IMR-90 (cell line): ENCODE measurements at regions not wholly inside any gene's neighbourhood (a gene's known extent, or its start where the extent isn't known, plus 50 kb on each side); places are given as distances from the start of the nearest gene placed in this dataset.
"Not testable (repeated sequence)": the region's sequence is repeated elsewhere in the genome, so short reads cannot be mapped to it uniquely, and the experiment has no call there.

Experiments used
- ATAC-seq: fragments of 200-7000 bp; cut with Tn5 transposase; 2 replicates; pipeline ENCODE4 v1.9.1; 2020; ENCODE audit warnings: low read depth, mild to moderate bottlenecking, moderate library complexity
- BruUV-seq: library from RNA; stranded (reverse); fragments of 400-500 nt; replicated peaks from 2 replicates; lab custom pipeline; 2021; lab: Mats Ljungman, UMichigan
- CTCF ChIA-PET: fragments of 300-600 bp; formaldehyde crosslinking; extraction: SDS; loops from one replicate; lab custom pipeline; 2021; ENCODE audit warnings: antibody characterized with exemption; lab: Yijun Ruan, JAX
- POLR2A ChIA-PET: fragments of 300-600 bp; sonication (Branson Sonifier 250); formaldehyde crosslinking; loops from one replicate; lab custom pipeline; 2022; ENCODE audit warnings: antibody characterized with exemption; ENCODE audit not compliant: unreplicated experiment; lab: Charles Lee
- DNase-seq: peaks from one replicate; pipeline ENCODE4 v3.0.0; 2013
- H2AFZ ChIP-seq: replicated peaks from 2 replicates; pipeline ENCODE3; 2013; ENCODE audit warnings: low read length, mild to moderate bottlenecking; ENCODE audit not compliant: poor library complexity
- H2AK5ac ChIP-seq: 2 replicates; pipeline ENCODE4 v1.6.1; 2013; ENCODE audit warnings: low read depth, low read length, inconsistent platforms
- H2AK9ac ChIP-seq: replicated peaks from 2 replicates; pipeline ENCODE3; 2013; ENCODE audit warnings: mild to moderate bottlenecking, low read depth, low read length, moderate library complexity; ENCODE audit not compliant: poor library complexity
- H2BK120ac ChIP-seq: 2 replicates; pipeline ENCODE4 v1.6.1; 2013; ENCODE audit warnings: low read depth, low read length, inconsistent platforms
- H2BK15ac ChIP-seq: 3 replicates; pipeline ENCODE4 v1.6.1; 2013; ENCODE audit warnings: low read depth, low read length, inconsistent platforms
- H2BK20ac ChIP-seq: 2 replicates; pipeline ENCODE4 v1.6.1; 2013; ENCODE audit warnings: low read depth, mild to moderate bottlenecking, inconsistent platforms, low read length, moderate library complexity
- H2BK5ac ChIP-seq: 2 replicates; pipeline ENCODE4 v1.6.1; 2013; ENCODE audit warnings: mild to moderate bottlenecking, low read depth, low read length, inconsistent platforms; ENCODE audit not compliant: poor library complexity, severe bottlenecking
- H3K14ac ChIP-seq: replicated peaks from 2 replicates; pipeline ENCODE4 v1.6.1; 2013; ENCODE audit warnings: low read depth, low read length, inconsistent platforms
- H3K18ac ChIP-seq: 2 replicates; pipeline ENCODE4 v1.6.1; 2013; ENCODE audit warnings: low read depth, low read length, control low read depth
- H3K23ac ChIP-seq: 2 replicates; pipeline ENCODE4 v1.6.1; 2013; ENCODE audit warnings: low read depth, low read length, inconsistent platforms
- H3K27ac ChIP-seq: 2 replicates; pipeline ENCODE4 v1.5.1; 2013; ENCODE audit warnings: mild to moderate bottlenecking, control low read depth, low read length; ENCODE audit not compliant: insufficient read depth
- H3K27me3 ChIP-seq: 2 replicates; pipeline ENCODE4 v1.6.1; 2013; ENCODE audit warnings: low read length; ENCODE audit not compliant: control insufficient read depth, insufficient read depth
- H3K36me3 ChIP-seq: 2 replicates; pipeline ENCODE4 v1.6.1; 2013; ENCODE audit warnings: low read length, mixed read lengths; ENCODE audit not compliant: control insufficient read depth, insufficient read depth
- H3K4ac ChIP-seq: 2 replicates; pipeline ENCODE4 v1.6.1; 2013; ENCODE audit warnings: low read depth, low read length, inconsistent platforms
- H3K4me1 ChIP-seq: 2 replicates; pipeline ENCODE4 v1.6.1; 2013; ENCODE audit warnings: low read length, mixed read lengths; ENCODE audit not compliant: control insufficient read depth, insufficient read depth
- H3K4me2 ChIP-seq: 2 replicates; pipeline ENCODE4 v1.6.1; 2013; ENCODE audit warnings: low read depth, mild to moderate bottlenecking, control low read depth, low read length, moderate library complexity
- H3K4me3 ChIP-seq: 2 replicates; pipeline ENCODE4 v1.5.1; 2013; ENCODE audit warnings: low read depth, mild to moderate bottlenecking, control low read depth, low read length, moderate library complexity; ENCODE audit not compliant: insufficient read depth
- H3K56ac ChIP-seq: 2 replicates; pipeline ENCODE4 v1.6.1; 2013; ENCODE audit warnings: low read length, inconsistent platforms; ENCODE audit not compliant: insufficient read depth; ENCODE audit errors: extremely low read depth
- H3K79me1 ChIP-seq, 2 experiments: 2 replicates each; pipeline ENCODE4 v1.6.1; 2013; ENCODE audit warnings: low read length in 2 of 2, inconsistent platforms in 1 of 2, low read depth in 1 of 2
- H3K9ac ChIP-seq: 2 replicates; pipeline ENCODE4 v1.6.1; 2013; ENCODE audit warnings: low read depth, low read length, control low read depth
- H3K9me1 ChIP-seq: 2 replicates; pipeline ENCODE4 v1.6.1; 2013; ENCODE audit warnings: low read length, inconsistent platforms; ENCODE audit not compliant: insufficient read depth
- H3K9me3 ChIP-seq: 2 replicates; pipeline ENCODE4 v1.6.1; 2013; ENCODE audit warnings: low read length; ENCODE audit not compliant: control insufficient read depth, insufficient read depth
- H4K20me1 ChIP-seq: 2 replicates; pipeline ENCODE4 v1.6.1; 2013; ENCODE audit warnings: low read length, inconsistent platforms; ENCODE audit not compliant: insufficient read depth
- H4K5ac ChIP-seq: 2 replicates; pipeline ENCODE4 v1.6.1; 2013; ENCODE audit warnings: mild to moderate bottlenecking, low read depth, low read length, control low read depth
- H4K8ac ChIP-seq, 2 experiments: 2 replicates each; pipeline ENCODE4 v1.6.1; 2013; ENCODE audit warnings: low read depth in 2 of 2, low read length in 2 of 2, control low read depth in 1 of 2, inconsistent platforms in 1 of 2
- H4K91ac ChIP-seq: 2 replicates; pipeline ENCODE4 v1.6.1; 2013; ENCODE audit warnings: low read depth, low read length, inconsistent platforms; ENCODE audit not compliant: insufficient read depth
- WGBS, 2 experiments: methylation state at CpG; one replicate each; pipeline versions ENCODE4 v1.1.5 to v1.1.7; 2013; ENCODE audit warnings: missing lambda C conversion rate in 2 of 2; ENCODE audit not compliant: insufficient read length in 1 of 2; ENCODE audit errors: extremely low coverage in 2 of 2; 5-methylcytosine and 5-hydroxymethylcytosine counted together
- dilution Hi-C: fragments of 300-500 bp; cut with HindIII; formaldehyde crosslinking; loops from one replicate; pipeline ENCODE4 v1.14.3; 2018; ENCODE audit warnings: low sequenced_read_pairs; ENCODE audit not compliant: unreplicated experiment
- in situ Hi-C: fragments of 300-500 bp; cut with MboI; formaldehyde crosslinking; loops from 3 replicates; pipeline ENCODE4 v1.14.3; 2019; ENCODE audit warnings: low sequenced_read_pairs, inconsistent platforms, mixed read lengths
- intact Hi-C: fragments of 100-400 bp; cut with micrococcal nuclease; formaldehyde crosslinking; loops from 2 replicates; pipeline ENCODE4 v1.10.0; 2022

GRCh38 chr5:118569596-118569995 lies 418.8 kb downstream of the DTWD2 start:
- WGBS, 2 experiments = no CpG with 5 or more reads among the region's 1 CpG

More at GRCh38 chr5:118569596-118569995, 418.8 kb downstream of the DTWD2 start:
- DNase-seq, H2AK5ac ChIP-seq, H4K91ac ChIP-seq, H3K79me1 ChIP-seq, dilution Hi-C loops, H3K56ac ChIP-seq, H3K9me1 ChIP-seq, H2BK120ac ChIP-seq, H3K18ac ChIP-seq, H3K14ac ChIP-seq, H2BK15ac ChIP-seq, H2BK20ac ChIP-seq, POLR2A ChIA-PET, BruUV-seq, H3K36me3 ChIP-seq, H3K9ac ChIP-seq, H3K4me3 ChIP-seq, H2BK5ac ChIP-seq, CTCF ChIA-PET, H2AK9ac ChIP-seq, ATAC-seq, H3K27ac ChIP-seq, intact Hi-C loops, in situ Hi-C loops, H3K4me1 ChIP-seq, H4K20me1 ChIP-seq, H4K5ac ChIP-seq, H3K23ac ChIP-seq, H4K8ac ChIP-seq, H3K27me3 ChIP-seq, H3K9me3 ChIP-seq, H2AFZ ChIP-seq, H3K4me2 ChIP-seq, H3K4ac ChIP-seq: not testable (repeated sequence)
